Fibroblast of pulmonary artery (primary cell): ENCODE measurements at regions not wholly inside any gene's neighbourhood (a gene's known extent, or its start where the extent isn't known, plus 50 kb on each side); places are given as distances from the start of the nearest gene placed in this dataset.

Experiments used
- DNase-seq: peaks from one replicate; pipeline ENCODE4 v3.0.0-alpha.2; 2010; ENCODE audit warnings: low read depth
- H3K4me3 ChIP-seq: replicated peaks from 2 replicates; pipeline ENCODE4 v1.5.1; 2011; ENCODE audit warnings: low read depth, mild to moderate bottlenecking, control low read depth, low read length, moderate library complexity
- TF ChIP-seq, protein P1 (sequence below): IDR thresholded peaks from 2 replicates; pipeline ENCODE4 v1.5.1; 2011; ENCODE audit warnings: mild to moderate bottlenecking, control low read depth, low read length, inconsistent platforms; ENCODE audit errors: missing control alignments

DNA sequence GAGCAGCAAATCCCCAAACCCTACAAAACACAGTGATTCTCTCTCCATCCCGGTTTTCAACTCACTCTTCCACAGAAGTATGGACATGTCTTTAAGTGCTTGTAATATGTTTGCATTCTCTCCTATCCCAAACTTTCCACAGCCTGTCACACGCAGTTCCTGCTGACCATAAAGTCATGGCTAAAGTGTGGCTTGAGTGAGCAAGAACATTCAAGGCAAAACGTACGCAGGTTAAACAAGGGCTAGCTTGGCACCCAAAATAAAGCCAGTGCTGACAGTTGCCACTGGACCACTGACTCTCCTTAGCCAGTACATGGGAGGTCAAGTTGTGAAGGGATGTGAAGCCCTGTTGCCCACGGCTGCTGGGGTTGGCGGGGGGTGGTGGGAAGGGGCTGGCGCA lies 211.1 kb upstream of the IRX1 start:
- H3K4me3 ChIP-seq = no peak overlapping the region
- no peak for DNase-seq
- TF ChIP-seq, protein P1, sequence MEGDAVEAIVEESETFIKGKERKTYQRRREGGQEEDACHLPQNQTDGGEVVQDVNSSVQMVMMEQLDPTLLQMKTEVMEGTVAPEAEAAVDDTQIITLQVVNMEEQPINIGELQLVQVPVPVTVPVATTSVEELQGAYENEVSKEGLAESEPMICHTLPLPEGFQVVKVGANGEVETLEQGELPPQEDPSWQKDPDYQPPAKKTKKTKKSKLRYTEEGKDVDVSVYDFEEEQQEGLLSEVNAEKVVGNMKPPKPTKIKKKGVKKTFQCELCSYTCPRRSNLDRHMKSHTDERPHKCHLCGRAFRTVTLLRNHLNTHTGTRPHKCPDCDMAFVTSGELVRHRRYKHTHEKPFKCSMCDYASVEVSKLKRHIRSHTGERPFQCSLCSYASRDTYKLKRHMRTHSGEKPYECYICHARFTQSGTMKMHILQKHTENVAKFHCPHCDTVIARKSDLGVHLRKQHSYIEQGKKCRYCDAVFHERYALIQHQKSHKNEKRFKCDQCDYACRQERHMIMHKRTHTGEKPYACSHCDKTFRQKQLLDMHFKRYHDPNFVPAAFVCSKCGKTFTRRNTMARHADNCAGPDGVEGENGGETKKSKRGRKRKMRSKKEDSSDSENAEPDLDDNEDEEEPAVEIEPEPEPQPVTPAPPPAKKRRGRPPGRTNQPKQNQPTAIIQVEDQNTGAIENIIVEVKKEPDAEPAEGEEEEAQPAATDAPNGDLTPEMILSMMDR = no peak

DNA sequence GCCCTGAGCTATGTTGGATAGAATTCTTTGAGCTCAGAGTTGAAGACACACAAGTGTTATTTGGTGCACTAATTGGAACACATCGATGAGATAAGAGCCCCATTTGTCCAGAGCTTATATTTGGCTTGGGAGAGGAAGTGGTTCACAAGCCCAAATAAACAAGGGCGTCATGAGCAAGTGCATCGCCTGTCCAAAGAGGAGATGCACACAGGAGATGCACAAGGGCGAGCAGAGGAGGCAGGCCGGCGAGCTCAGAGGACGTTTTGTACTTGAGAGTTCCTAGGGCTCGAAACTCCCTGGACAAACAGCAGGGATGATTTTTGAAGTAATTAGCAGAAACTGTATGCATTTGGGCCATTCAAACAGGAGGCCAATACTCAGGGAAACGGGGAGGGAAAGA lies 212.8 kb upstream of the IRX1 start:
- no peak overlapping the region for H3K4me3 ChIP-seq
- DNase-seq = no peak
- TF ChIP-seq, protein P1 = no peak

DNA sequence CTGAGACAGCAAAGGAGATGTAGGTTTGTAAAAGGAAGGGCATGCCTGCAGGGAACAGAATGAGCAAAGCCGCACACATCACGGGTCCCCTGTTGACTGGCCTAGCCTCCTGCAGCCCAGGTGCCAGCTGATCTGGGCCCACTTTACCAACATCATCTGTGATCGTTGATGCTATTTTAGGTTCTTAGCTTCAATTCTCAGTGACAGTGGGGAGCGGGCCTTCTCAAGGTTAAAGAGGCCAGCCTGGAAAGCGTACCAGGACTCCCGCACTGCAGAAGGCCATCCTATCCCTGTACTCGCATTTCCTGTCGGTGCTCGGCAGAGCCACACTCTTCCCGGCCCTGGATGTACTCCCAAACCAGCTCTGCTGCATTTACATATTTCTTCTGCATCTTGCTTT lies 213.5 kb upstream of the IRX1 start:
- TF ChIP-seq, protein P1 = no peak
- no peak overlapping the region for H3K4me3 ChIP-seq
- DNase-seq = no peak

DNA sequence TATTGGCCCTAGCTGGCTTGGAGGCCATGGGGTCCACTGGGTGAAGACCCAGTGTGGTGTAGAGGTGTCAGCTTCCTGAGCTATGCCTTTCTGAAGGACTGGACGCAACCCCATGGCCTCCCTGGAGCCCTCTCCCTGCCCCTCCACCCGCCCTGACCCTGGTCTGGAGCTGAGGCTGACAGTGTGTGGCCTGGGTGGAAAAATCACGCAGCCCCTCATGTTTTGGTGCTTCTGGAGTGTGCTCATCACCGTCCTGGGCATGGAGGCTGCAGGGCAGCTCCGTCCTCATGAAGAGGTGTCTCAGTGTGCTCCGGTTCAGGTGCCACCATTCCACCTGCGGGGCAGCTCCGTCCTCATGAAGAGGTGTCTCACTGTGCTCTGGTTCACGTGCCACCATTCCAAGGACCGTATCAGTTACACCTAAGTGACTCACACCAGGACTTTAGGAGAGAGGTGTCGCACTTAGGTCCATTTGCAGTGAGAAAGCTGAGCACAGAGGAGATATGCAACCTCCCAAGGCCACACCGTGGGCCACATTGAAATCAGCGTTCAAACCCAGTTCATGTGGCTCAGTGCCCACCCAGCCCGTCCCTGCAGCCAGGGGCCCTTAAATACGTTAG lies 214.3 kb upstream of the IRX1 start:
- TF ChIP-seq, protein P1 = no peak
- no peak overlapping the region for H3K4me3 ChIP-seq
- no peak for DNase-seq

DNA sequence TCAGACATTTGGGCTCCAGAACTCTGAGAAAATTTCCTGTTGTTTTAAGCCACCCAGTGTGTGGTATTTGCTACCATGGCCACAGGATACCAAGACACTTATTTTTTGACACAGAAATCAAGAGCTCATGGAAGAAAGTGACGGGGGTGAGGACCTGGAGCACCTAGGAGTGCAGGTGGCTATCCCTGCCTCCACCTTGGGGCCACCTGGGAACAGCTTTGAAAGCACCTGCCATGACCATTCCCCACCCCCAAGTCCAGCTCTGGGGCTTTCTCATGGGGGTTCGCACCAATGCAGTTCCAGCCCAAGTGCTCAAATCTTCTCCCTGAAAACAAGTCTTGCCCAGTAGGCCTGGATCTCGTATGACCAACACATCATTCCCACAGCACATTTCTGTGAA lies 214.9 kb upstream of the IRX1 start:
- TF ChIP-seq, protein P1 = no peak
- no peak for DNase-seq
- no peak overlapping the region for H3K4me3 ChIP-seq

DNA sequence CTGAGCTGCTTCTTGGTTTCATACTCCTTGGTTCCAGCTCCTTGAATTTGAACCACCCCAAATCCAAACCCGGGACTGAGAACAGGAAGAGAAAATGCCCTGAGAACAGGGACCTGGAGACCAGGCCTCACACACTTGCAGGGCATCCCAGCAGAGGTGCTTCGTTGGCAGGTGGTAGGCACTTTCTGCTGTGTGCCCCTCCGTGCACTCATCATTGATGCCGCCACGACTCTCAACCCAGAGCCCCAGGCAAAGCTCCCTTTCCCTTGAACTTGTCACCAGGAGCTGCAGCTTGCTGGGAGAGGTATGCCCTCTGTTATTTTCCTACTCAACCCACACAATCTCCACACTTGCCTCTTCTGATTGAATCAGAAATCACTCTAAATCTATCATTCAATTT lies 217.8 kb upstream of the IRX1 start:
- DNase-seq = no peak
- H3K4me3 ChIP-seq = no peak overlapping the region
- TF ChIP-seq, protein P1 = no peak

DNA sequence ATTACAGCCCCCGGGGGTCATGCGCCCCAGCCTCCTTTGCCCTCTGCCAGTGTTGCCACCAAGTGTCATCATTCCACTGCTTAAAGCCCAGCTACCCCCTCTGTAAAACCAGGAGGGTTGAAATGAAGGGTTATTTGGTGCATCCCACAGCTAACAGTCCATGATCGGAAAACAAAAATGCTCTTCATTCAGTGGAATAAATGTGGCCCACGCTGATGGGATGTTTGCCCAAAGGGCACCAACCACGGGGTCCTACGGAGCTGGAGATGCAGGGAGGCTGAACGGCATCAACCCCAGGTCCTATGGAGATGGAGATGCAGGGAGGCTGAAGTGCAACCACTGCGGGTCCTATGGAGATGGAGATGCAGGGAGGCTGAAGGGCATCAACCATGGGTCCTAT lies 218.5 kb upstream of the IRX1 start:
- TF ChIP-seq, protein P1 = no peak
- H3K4me3 ChIP-seq = no peak overlapping the region
- no peak for DNase-seq
